ENCODE measurements at regions not wholly inside any gene's neighbourhood (a gene's known extent, or its start where the extent isn't known, plus 50 kb on each side); places are given as distances from the start of the nearest gene placed in this dataset.

- Histone ChIP-seq H3K36me3 (ENCODE audit: control insufficient read depth, insufficient read depth, low read length) (no peaks in the 10 kb centered on the region), H3K4me3 (ENCODE audit: low read length) (no peak overlapping the region)
Measured at GRCh38 chr11:42200311-42200710, 740.9 kb upstream of the LRRC4C start.

GRCh38 chr11:42201603-42202148, 742.2 kb upstream of the LRRC4C start:
- Histone ChIP-seq H3K27me3 (ENCODE audit: control insufficient read depth, insufficient read depth, low read length) (no peaks in the 10 kb centered on the region), H3K36me3 (ENCODE audit: control insufficient read depth, insufficient read depth, low read length) (no peaks in the 10 kb centered on the region), H3K4me1 (ENCODE audit: control insufficient read depth, insufficient read depth, low read length) (no peaks in the 10 kb centered on the region), H3K4me3 (ENCODE audit: low read length) (no peak overlapping the region), H3K9ac (ENCODE audit: low read length) (no peak overlapping the region), H3K27ac (ENCODE audit: low read depth, low read length) (no peak overlapping the region)

More at GRCh38 chr11:42200311-42200710, 740.9 kb upstream of the LRRC4C start:
- Histone ChIP-seq H3K9ac (ENCODE audit: low read length) (no peak overlapping the region), H3K27ac (ENCODE audit: low read depth, low read length) (no peak overlapping the region), H3K4me1 (ENCODE audit: control insufficient read depth, insufficient read depth, low read length) (no peaks in the 10 kb centered on the region), H3K27me3 (ENCODE audit: control insufficient read depth, insufficient read depth, low read length) (no peaks in the 10 kb centered on the region)

DNA sequence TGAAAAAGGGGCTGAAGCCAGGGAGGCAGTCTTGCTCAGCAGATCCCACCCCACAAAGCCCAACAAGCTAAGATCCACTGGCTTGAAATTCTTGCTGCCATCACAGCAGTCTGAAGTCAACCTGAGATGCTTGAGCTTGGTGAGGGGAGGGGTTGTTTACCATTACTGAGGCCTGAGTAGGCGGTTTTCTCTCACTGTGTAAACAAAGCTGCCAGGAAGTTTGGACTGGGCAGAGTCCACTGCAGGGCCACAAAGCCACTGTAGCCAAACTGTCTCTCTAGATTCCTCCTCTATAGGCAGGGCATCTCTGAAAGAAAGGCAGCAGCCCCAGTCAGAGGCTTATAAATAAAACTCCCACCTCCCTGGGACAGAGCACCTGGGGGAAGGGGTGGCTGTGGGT, 746.1 kb upstream of the LRRC4C start:
- Histone ChIP-seq H3K4me3 (ENCODE audit: low read length) (no peak overlapping the region), H3K4me1 (ENCODE audit: control insufficient read depth, insufficient read depth, low read length) (no peaks in the 10 kb centered on the region), H3K36me3 (ENCODE audit: control insufficient read depth, insufficient read depth, low read length) (no peaks in the 10 kb centered on the region), H3K27ac (ENCODE audit: low read depth, low read length) (no peak overlapping the region), H3K27me3 (ENCODE audit: control insufficient read depth, insufficient read depth, low read length) (no peaks in the 10 kb centered on the region), H3K9ac (ENCODE audit: low read length) (no peak overlapping the region)

DNA sequence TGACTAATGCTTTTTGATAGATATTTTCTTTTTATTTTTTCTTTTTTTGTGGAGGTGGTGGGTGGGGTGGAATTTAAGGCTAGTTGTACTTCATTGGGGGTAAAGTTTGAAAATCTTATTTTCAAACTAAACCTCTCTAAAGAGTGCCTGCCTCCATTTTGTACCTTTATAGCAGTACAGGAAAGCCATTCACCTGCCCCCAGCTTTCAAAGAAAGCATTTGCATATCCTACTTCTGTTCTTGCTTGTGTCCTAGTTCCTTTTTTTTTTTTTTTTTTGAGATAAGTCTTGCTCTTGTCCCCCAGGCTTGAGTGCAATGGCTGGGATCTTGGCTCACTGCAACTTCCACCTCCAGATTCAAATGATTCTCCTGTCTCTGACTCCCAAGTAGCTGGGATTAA, 766.2 kb upstream of the LRRC4C start:
- H3K27ac ChIP-seq (ENCODE audit: low read depth, low read length), result no peak overlapping the region
- no peaks in the 10 kb centered on the region for H3K27me3 ChIP-seq (ENCODE audit: control insufficient read depth, insufficient read depth, low read length)
- H3K4me3 ChIP-seq (ENCODE audit: low read length), result no peak overlapping the region
- H3K4me1 ChIP-seq (ENCODE audit: control insufficient read depth, insufficient read depth, low read length), result no peaks in the 10 kb centered on the region
- H3K9ac ChIP-seq (ENCODE audit: low read length), result no peak overlapping the region
- H3K36me3 ChIP-seq (ENCODE audit: control insufficient read depth, insufficient read depth, low read length), result no peaks in the 10 kb centered on the region

DNA sequence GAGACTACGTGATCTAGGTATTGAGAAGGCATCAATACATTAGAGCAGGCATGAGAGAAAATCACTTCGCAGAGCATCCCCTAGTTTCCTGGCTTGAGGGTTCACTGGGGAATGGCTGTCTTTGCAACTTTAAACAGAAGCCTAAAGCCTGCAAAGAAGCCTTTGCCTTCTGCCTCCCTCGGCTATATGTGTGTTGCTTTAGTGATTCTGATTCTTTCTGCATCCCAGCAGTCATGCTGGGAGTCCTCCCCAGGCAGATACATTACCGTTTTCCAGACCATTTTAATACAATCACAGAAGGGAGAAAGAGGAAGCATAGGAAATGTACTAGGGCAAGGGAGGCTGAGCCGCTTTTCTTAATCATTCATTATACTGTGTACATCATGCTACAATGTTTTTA, 773.2 kb upstream of the LRRC4C start:
- Histone ChIP-seq H3K4me1 (ENCODE audit: control insufficient read depth, insufficient read depth, low read length) (no peaks in the 10 kb centered on the region), H3K36me3 (ENCODE audit: control insufficient read depth, insufficient read depth, low read length) (no peaks in the 10 kb centered on the region), H3K27ac (ENCODE audit: low read depth, low read length) (no peak overlapping the region), H3K4me3 (ENCODE audit: low read length) (no peak overlapping the region), H3K9ac (ENCODE audit: low read length) (no peak overlapping the region), H3K27me3 (ENCODE audit: control insufficient read depth, insufficient read depth, low read length) (no peaks in the 10 kb centered on the region)

GRCh38 chr11:42234451-42234951, 775.0 kb upstream of the LRRC4C start:
- Histone ChIP-seq H3K4me3 (ENCODE audit: low read length) (no peak overlapping the region), H3K4me1 (ENCODE audit: control insufficient read depth, insufficient read depth, low read length) (peaks cover 2% of the 10 kb centered on the region), H3K27me3 (ENCODE audit: control insufficient read depth, insufficient read depth, low read length) (no peaks in the 10 kb centered on the region), H3K36me3 (ENCODE audit: control insufficient read depth, insufficient read depth, low read length) (no peaks in the 10 kb centered on the region), H3K27ac (ENCODE audit: low read depth, low read length) (no peak overlapping the region), H3K9ac (ENCODE audit: low read length) (no peak overlapping the region)

DNA sequence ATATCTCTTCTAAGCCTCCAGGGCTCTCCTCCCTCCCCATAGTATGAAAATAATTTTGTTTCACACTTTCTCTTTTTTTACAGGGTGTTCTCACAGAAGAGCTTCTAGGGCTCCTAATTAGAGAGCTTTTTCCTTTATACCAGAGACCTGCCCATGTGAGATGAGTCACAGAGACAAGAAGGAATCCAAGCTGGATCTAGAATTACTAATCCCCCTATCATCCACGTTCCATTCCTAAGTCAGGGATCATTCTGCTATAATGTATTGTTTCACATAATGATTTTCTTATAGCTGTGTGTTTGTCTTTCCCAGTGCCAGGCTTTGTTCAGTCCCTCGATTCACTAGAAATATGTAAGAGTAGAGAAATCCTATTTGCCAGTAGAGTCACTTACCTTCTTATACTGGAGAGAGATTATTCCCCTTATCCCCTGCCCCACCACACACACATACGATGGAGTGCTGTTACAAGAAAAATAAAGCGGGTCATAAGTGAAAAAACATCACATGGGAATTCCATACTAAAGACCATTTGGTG, 778.3 kb upstream of the LRRC4C start:
- Histone ChIP-seq H3K27me3 (ENCODE audit: control insufficient read depth, insufficient read depth, low read length) (no peaks in the 10 kb centered on the region), H3K27ac (ENCODE audit: low read depth, low read length) (no peak overlapping the region), H3K4me3 (ENCODE audit: low read length) (no peak overlapping the region), H3K4me1 (ENCODE audit: control insufficient read depth, insufficient read depth, low read length) (peaks cover 5% of the 10 kb centered on the region), H3K36me3 (ENCODE audit: control insufficient read depth, insufficient read depth, low read length) (no peaks in the 10 kb centered on the region), H3K9ac (ENCODE audit: low read length) (no peak overlapping the region)

- no peak overlapping the region for H3K9ac ChIP-seq (ENCODE audit: low read length)
- H3K27ac ChIP-seq (ENCODE audit: low read depth, low read length), result peak overlapping the region; percentile 17
- H3K4me3 ChIP-seq (ENCODE audit: low read length), result no peak overlapping the region
- H3K36me3 ChIP-seq (ENCODE audit: control insufficient read depth, insufficient read depth, low read length), result no peaks in the 10 kb centered on the region
- no peaks in the 10 kb centered on the region for H3K27me3 ChIP-seq (ENCODE audit: control insufficient read depth, insufficient read depth, low read length)
- H3K4me1 ChIP-seq (ENCODE audit: control insufficient read depth, insufficient read depth, low read length), result peaks cover 5% of the 10 kb centered on the region
Measured at GRCh38 chr11:42239188-42239587, 779.7 kb upstream of the LRRC4C start.

DNA sequence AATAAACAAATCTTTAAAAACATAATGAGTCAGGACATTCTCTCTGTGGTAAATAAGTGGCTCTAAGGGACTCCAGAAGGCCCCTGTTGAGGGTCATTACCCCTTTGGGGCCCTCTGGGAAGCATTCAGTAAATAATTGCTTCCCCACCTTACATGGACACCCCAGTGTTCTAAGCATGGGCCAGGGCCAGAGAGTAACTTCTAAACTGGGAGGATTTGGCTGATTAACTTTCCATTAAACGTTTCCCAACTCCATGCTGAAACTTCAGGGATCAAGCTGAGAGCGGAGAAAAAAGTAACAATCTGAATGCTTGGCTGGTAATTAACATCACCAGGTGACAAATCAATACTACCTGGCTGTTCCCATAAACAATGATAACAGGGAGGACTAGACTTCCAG, 783.9 kb upstream of the LRRC4C start:
- no peaks in the 10 kb centered on the region for H3K27me3 ChIP-seq (ENCODE audit: control insufficient read depth, insufficient read depth, low read length)
- no peak overlapping the region for H3K9ac ChIP-seq (ENCODE audit: low read length)
- peaks cover 5% of the 10 kb centered on the region for H3K4me1 ChIP-seq (ENCODE audit: control insufficient read depth, insufficient read depth, low read length)
- no peak overlapping the region for H3K27ac ChIP-seq (ENCODE audit: low read depth, low read length)
- no peak overlapping the region for H3K4me3 ChIP-seq (ENCODE audit: low read length)
- no peaks in the 10 kb centered on the region for H3K36me3 ChIP-seq (ENCODE audit: control insufficient read depth, insufficient read depth, low read length)

GRCh38 chr11:42244376-42244775, 784.9 kb upstream of the LRRC4C start:
- H3K36me3 ChIP-seq (ENCODE audit: control insufficient read depth, insufficient read depth, low read length), result no peaks in the 10 kb centered on the region
- H3K4me1 ChIP-seq (ENCODE audit: control insufficient read depth, insufficient read depth, low read length), result peaks cover 4% of the 10 kb centered on the region
- H3K4me3 ChIP-seq (ENCODE audit: low read length), result no peak overlapping the region
- no peak overlapping the region for H3K27ac ChIP-seq (ENCODE audit: low read depth, low read length)
- no peak overlapping the region for H3K9ac ChIP-seq (ENCODE audit: low read length)
- H3K27me3 ChIP-seq (ENCODE audit: control insufficient read depth, insufficient read depth, low read length), result no peaks in the 10 kb centered on the region

DNA sequence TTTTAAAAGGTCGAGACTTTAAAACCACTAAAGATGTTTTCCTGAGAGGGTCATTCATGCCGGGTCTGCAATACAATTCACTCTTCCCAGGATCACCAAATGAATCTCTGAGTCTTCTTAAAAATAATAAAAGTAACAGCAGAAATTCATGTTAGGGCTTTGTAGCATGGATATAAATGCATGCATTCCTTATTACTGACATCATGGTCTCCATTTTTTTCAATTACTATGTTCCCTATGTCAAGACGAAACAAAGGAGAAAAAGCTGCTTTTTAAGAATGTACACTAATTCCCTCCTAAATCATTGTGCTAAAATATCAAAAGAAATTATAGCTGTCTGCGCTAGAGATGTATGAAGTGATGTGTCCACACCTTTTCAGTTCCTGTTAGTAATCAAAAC, 789.9 kb upstream of the LRRC4C start:
- Histone ChIP-seq H3K9ac (ENCODE audit: low read length) (no peak overlapping the region), H3K27me3 (ENCODE audit: control insufficient read depth, insufficient read depth, low read length) (no peaks in the 10 kb centered on the region), H3K27ac (ENCODE audit: low read depth, low read length) (no peak overlapping the region), H3K4me3 (ENCODE audit: low read length) (no peak overlapping the region), H3K4me1 (ENCODE audit: control insufficient read depth, insufficient read depth, low read length) (no peaks in the 10 kb centered on the region), H3K36me3 (ENCODE audit: control insufficient read depth, insufficient read depth, low read length) (no peaks in the 10 kb centered on the region)

DNA sequence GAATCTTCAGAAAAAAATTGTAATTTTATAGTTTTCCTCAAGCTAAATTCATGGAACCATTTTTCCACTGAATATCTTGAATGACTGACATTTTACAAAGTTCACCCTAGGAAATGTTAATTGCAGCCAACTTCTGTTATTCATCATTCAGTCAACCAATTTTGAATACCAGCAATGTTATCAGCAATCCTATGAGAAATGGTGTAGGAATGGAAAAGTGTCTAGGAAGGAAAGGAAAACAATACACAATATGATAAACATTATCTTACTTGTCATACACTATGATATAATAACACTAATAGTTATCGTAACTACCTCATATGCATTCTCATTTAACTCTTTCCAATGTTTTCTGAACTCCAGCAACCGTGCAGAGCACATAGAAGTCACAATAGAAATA, 790.5 kb upstream of the LRRC4C start:
- no peak overlapping the region for H3K27ac ChIP-seq (ENCODE audit: low read depth, low read length)
- no peaks in the 10 kb centered on the region for H3K36me3 ChIP-seq (ENCODE audit: control insufficient read depth, insufficient read depth, low read length)
- no peak overlapping the region for H3K4me3 ChIP-seq (ENCODE audit: low read length)
- no peaks in the 10 kb centered on the region for H3K27me3 ChIP-seq (ENCODE audit: control insufficient read depth, insufficient read depth, low read length)
- H3K4me1 ChIP-seq (ENCODE audit: control insufficient read depth, insufficient read depth, low read length), result no peaks in the 10 kb centered on the region
- H3K9ac ChIP-seq (ENCODE audit: low read length), result no peak overlapping the region

GRCh38 chr11:42251984-42252383, 792.5 kb upstream of the LRRC4C start:
- no peak overlapping the region for H3K4me3 ChIP-seq (ENCODE audit: low read length)
- H3K36me3 ChIP-seq (ENCODE audit: control insufficient read depth, insufficient read depth, low read length), result no peaks in the 10 kb centered on the region
- H3K9ac ChIP-seq (ENCODE audit: low read length), result no peak overlapping the region
- no peak overlapping the region for H3K27ac ChIP-seq (ENCODE audit: low read depth, low read length)
- H3K27me3 ChIP-seq (ENCODE audit: control insufficient read depth, insufficient read depth, low read length), result no peaks in the 10 kb centered on the region
- H3K4me1 ChIP-seq (ENCODE audit: control insufficient read depth, insufficient read depth, low read length), result no peaks in the 10 kb centered on the region

Measured in rectal smooth muscle tissue (tissue), 1 donor.